Thoracic aorta (tissue), 2 donors: ENCODE measurements at regions not wholly inside any gene's neighbourhood (a gene's known extent, or its start where the extent isn't known, plus 50 kb on each side); places are given as distances from the start of the nearest gene placed in this dataset.

Experiments used
- ATAC-seq: fragments of 150-250 bp; one replicate; pipeline ENCODE4 v1.8.0; 2017; ENCODE audit warnings: low read depth; ENCODE audit not compliant: insufficient number of reproducible peaks, low FRiP score
- DNase-seq: peaks from one replicate; pipeline ENCODE4 v3.0.0-alpha.2; 2020; ENCODE audit warnings: low spot score
- H3K27ac ChIP-seq, 2 donors: fragments of 200-600 bp; sonication (generic); 1 replicate in 1 of 2; 2 replicates in 1 of 2; pipeline ENCODE4 v1.5.1; 2016; ENCODE audit warnings: mild to moderate bottlenecking in 2 of 2, moderate library complexity in 2 of 2
- H3K27me3 ChIP-seq: fragments of 200-600 bp; sonication (generic); replicated peaks from 2 replicates; pipeline ENCODE4 v1.6.0; 2016; ENCODE audit warnings: mild to moderate bottlenecking; ENCODE audit not compliant: insufficient read depth
- H3K36me3 ChIP-seq: fragments of 200-600 bp; sonication (generic); one replicate; pipeline ENCODE4 v1.5.1; 2016
- H3K4me1 ChIP-seq, 2 donors: fragments of 200-600 bp; sonication (generic); 1 replicate in 1 of 2; 2 replicates in 1 of 2; pipeline versions ENCODE4 v1.5.1 to v1.6.0; 2016; ENCODE audit warnings: low read depth in 2 of 2, mild to moderate bottlenecking in 1 of 2; ENCODE audit not compliant: control insufficient read depth in 1 of 2
- H3K4me3 ChIP-seq: fragments of 200-600 bp; sonication (generic); 2 replicates; pipeline ENCODE4 v1.5.1; 2016; ENCODE audit warnings: mild to moderate bottlenecking
- H3K9me3 ChIP-seq: fragments of 200-600 bp; sonication (generic); 2 replicates; pipeline ENCODE4 v1.5.1; 2016
- TF ChIP-seq, protein P1 (sequence below): fragments of 200-600 bp; sonication (generic); IDR thresholded peaks from one replicate; pipeline ENCODE4 v1.5.1; 2019; ENCODE audit warnings: antibody characterized with exemption

DNA sequence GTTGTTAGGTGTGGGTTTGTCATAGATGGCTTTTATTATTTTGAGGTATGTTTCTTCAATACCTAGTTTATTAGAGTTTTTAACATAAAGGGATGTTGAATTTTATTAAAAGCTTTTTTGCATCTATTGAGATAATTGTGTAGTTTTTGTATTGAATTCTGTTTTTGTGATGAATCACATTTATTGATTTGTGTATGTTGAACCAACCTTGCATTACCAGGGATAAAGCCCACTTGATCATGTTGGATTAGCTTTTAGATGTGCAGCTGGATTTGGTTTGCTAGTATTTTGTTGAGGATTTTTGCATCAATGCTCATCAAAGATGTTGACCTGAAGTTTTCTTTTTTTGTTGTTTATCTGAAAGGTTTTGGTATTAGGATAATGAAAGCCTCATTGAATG is 328.2 kb downstream of the ADCYAP1 start:
- no peak overlapping the region for H3K4me3 ChIP-seq
- no peak for ATAC-seq
- DNase-seq: no peak
- no peak overlapping the region for H3K27ac ChIP-seq
- no peaks in the 10 kb centered on the region for H3K36me3 ChIP-seq
- TF ChIP-seq, protein P1, sequence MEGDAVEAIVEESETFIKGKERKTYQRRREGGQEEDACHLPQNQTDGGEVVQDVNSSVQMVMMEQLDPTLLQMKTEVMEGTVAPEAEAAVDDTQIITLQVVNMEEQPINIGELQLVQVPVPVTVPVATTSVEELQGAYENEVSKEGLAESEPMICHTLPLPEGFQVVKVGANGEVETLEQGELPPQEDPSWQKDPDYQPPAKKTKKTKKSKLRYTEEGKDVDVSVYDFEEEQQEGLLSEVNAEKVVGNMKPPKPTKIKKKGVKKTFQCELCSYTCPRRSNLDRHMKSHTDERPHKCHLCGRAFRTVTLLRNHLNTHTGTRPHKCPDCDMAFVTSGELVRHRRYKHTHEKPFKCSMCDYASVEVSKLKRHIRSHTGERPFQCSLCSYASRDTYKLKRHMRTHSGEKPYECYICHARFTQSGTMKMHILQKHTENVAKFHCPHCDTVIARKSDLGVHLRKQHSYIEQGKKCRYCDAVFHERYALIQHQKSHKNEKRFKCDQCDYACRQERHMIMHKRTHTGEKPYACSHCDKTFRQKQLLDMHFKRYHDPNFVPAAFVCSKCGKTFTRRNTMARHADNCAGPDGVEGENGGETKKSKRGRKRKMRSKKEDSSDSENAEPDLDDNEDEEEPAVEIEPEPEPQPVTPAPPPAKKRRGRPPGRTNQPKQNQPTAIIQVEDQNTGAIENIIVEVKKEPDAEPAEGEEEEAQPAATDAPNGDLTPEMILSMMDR: no peak
- peaks cover 14% of the 10 kb centered on the region for H3K9me3 ChIP-seq
- no peaks in the 10 kb centered on the region for H3K4me1 ChIP-seq
- no peaks in the 10 kb centered on the region for H3K27me3 ChIP-seq

DNA sequence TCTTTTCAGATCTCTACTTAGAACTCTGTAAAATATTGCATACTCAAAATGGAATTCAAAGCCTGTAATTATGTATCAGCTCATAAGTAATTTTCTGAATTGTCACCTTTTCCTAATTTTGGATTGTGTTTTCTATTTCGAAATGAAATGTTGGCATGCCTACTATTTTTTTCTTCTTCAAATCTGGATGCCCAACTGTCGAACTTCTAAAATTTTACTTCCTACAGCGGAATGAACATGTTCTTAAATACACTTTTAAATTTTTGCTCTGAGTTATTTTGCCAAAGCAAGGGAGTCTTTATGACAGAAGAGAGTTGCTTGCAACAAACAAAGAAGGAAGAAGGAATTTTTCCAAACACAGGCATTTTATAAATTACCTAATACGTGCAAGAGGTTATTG is 336.0 kb downstream of the ADCYAP1 start:
- TF ChIP-seq, protein P1: no peak

DNA sequence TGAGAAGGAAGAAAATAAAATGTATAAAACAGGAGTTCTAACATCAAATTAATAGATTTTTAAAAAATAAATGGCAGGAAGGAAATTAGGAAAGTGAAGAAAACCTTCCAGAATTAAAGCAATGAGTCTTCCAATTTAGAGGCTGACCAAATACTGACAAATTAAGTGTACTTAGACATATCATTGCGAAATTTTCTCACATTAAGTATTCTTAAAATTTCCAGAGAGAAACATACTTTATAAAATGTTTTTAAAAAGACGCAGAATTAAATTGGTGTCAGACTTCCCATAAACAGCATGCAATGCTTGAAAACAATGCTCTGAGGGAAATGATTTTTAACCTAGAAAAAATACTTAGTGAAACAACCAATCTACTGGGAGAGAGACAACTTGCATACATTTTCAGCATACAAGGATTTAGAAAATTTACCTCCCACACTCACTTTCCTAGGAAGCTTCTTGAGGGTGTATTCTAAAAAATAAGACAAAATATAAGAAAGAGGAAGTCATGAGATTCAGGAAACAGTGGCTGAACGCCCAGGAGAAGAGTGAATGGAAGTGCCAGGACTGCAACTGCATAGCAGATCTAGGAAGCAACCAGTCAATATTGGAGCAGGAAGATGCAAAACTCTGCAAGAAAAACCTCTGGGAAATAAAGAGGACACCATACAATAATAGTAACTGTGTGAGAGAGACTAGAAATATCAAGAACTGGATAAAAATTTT is 339.9 kb downstream of the ADCYAP1 start:
- TF ChIP-seq, protein P1: no peak
- ATAC-seq: no peak
- H3K27me3 ChIP-seq: no peaks in the 10 kb centered on the region
- H3K4me3 ChIP-seq: no peak overlapping the region
- no peaks in the 10 kb centered on the region for H3K9me3 ChIP-seq
- H3K36me3 ChIP-seq: no peaks in the 10 kb centered on the region
- H3K27ac ChIP-seq: no peak overlapping the region
- no peaks in the 10 kb centered on the region for H3K4me1 ChIP-seq
- DNase-seq: no peak

More for the DNA sequence above, 336.0 kb downstream of the ADCYAP1 start:
- H3K4me1 ChIP-seq: no peaks in the 10 kb centered on the region
- no peaks in the 10 kb centered on the region for H3K27me3 ChIP-seq
- H3K4me3 ChIP-seq: no peak overlapping the region
- H3K36me3 ChIP-seq: no peaks in the 10 kb centered on the region
- ATAC-seq (no peak), DNase-seq (no peak)
- no peak overlapping the region for H3K27ac ChIP-seq
- no peaks in the 10 kb centered on the region for H3K9me3 ChIP-seq

DNA sequence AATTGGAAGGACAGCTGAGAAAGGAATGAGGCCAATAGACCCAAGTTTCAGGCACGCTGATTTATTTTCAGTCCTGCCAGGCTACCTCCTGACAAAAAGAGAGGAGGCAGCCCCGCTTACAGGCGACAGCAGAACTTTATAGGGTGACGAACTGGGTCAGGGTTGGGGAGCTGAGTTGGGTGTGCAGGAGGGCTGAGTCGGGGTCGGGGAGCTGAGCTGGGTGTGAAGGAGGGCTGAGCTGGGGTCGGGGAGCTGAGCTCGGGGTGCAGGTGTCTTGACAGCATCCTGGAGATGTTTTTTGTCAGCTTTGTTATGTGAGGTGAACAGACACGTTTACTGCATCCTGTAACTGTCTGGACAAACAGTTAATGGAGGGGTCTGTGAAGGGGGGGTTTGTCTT is 342.2 kb downstream of the ADCYAP1 start:
- Histone ChIP-seq H3K27me3 (no peaks in the 10 kb centered on the region), H3K9me3 (no peaks in the 10 kb centered on the region), H3K27ac (no peak overlapping the region), H3K4me1 (no peaks in the 10 kb centered on the region), H3K36me3 (no peaks in the 10 kb centered on the region), H3K4me3 (no peak overlapping the region)
- TF ChIP-seq, protein P1: no peak
- ATAC-seq: no peak
- DNase-seq: no peak

DNA sequence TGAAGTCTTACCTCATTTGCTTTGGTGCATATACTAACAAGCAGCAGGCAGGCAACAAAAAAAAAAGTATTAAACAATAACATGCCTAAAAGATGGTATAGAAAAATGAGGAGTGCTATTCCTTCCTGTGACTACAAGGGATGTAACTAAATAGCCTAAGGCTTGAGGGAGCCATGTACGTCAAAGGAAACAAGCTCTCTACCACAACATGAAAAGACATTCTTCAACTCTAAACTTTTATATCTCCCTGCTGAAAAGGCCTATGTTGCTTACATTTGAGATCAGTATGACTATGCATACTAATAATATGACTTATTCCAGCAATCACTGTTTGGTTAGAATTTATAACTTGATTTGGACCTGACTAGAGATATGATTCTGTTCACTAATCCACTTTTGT is 347.9 kb downstream of the ADCYAP1 start:
- ATAC-seq (no peak), DNase-seq (no peak)
- H3K36me3 ChIP-seq: no peaks in the 10 kb centered on the region
- no peak overlapping the region for H3K4me3 ChIP-seq
- H3K9me3 ChIP-seq: no peaks in the 10 kb centered on the region
- H3K27ac ChIP-seq: no peak overlapping the region
- H3K4me1 ChIP-seq: no peaks in the 10 kb centered on the region
- no peaks in the 10 kb centered on the region for H3K27me3 ChIP-seq
- TF ChIP-seq, protein P1: no peak
